K562 (cell line): ENCODE measurements at regions not wholly inside any gene's neighbourhood (a gene's known extent, or its start where the extent isn't known, plus 50 kb on each side); places are given as distances from the start of the nearest gene placed in this dataset.

Experiments
- ARNT ChIP-seq, 2 experiments: fragments of 450-650 bp; IDR thresholded peaks; 2 replicates each; pipeline ENCODE4 v1.6.1; 2016; ENCODE audit warnings: mild to moderate bottlenecking in 1 of 2
- FOXJ3 ChIP-seq: sonication (generic); formaldehyde crosslinking; IDR thresholded peaks from 2 replicates; pipeline ENCODE4 v1.4.0; 2020; ENCODE audit warnings: mild to moderate bottlenecking, missing genetic modification reagents
- KAT8 ChIP-seq: fragments of 450-650 bp; IDR thresholded peaks from 2 replicates; pipeline ENCODE4 v1.6.1; 2016; ENCODE audit warnings: low read depth, mild to moderate bottlenecking
- POLR2A ChIP-seq: fragments of 450-650 bp; conservative IDR thresholded peaks from 2 replicates; pipeline ENCODE4 v1.6.1; 2016
- RBFOX2 ChIP-seq: fragments of 200-400 bp; formaldehyde crosslinking; IDR thresholded peaks from 2 replicates; pipeline ENCODE4 v1.6.1; 2017; ENCODE audit warnings: low read depth, mild to moderate bottlenecking, low read length, moderate library complexity
- SETDB1 ChIP-seq: IDR thresholded peaks from one replicate; pipeline ENCODE4 v1.6.1; 2012; ENCODE audit warnings: low read length, control low read depth, inconsistent platforms
- SIN3A ChIP-seq, 2 experiments: fragments of 150-350 bp in 1 of 2; IDR thresholded peaks; 2 replicates each; pipeline ENCODE4 v1.6.1; 2011 to 2016; ENCODE audit warnings: borderline replicate concordance in 2 of 2, low read depth in 2 of 2, low read length in 2 of 2, mild to moderate bottlenecking in 2 of 2, moderate library complexity in 2 of 2; ENCODE audit not compliant: control insufficient read depth in 1 of 2
- U2AF1 ChIP-seq: fragments of 200-400 bp; formaldehyde crosslinking; optimal IDR thresholded peaks from 2 replicates; pipeline ENCODE3; 2017; ENCODE audit warnings: mild to moderate bottlenecking, low read depth, low read length, moderate library complexity
- TF ChIP-seq, protein P1 (sequence below), 3 experiments: IDR thresholded peaks in 2 of 3; conservative IDR thresholded peaks in 1 of 3; 2 replicates each; pipeline ENCODE4 v1.5.1; 2011 to 2012; ENCODE audit warnings: low read length in 3 of 3, mild to moderate bottlenecking in 3 of 3, control low read depth in 2 of 3, improper control_type of control experiment in 1 of 3, inconsistent platforms in 1 of 3, low read depth in 1 of 3, mixed read lengths in 1 of 3, moderate library complexity in 1 of 3; ENCODE audit not compliant: insufficient read depth in 2 of 3
- TF ChIP-seq, protein P2 (sequence below): sonication (generic); formaldehyde crosslinking; IDR thresholded peaks from 2 replicates; pipeline ENCODE4 v1.8.1; 2023; ENCODE audit warnings: mild to moderate bottlenecking, missing genetic modification reagents, moderate library complexity

DNA sequence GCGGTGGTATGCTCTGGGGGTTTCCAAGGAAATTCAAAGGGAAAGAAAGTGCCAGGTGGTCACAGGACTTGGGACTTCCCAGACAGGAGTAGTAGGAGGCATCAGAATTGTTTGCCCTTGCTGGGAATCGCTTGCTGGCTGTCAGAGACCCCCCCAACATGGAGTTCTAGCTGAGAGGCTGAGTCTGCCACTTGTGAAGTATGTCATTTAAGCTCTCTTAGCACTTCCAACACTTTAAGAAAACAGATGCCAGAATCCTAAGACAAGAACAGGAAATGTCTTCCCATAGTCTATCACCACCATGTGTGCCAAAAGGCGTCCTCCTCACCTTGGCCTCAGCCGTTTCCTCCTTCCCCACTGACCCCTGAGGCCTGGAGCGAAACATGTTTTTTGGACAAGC is 193.8 kb upstream of the IRX3 start:
- no peak for TF ChIP-seq SIN3A (IDR thresholded peaks at IDR 0.05; ENCODE audit: borderline replicate concordance in 2 of 2, control insufficient read depth in 1 of 2, low read depth in 2 of 2, low read length in 2 of 2)
- no peak for TF ChIP-seq RBFOX2
- TF ChIP-seq, protein P1, sequence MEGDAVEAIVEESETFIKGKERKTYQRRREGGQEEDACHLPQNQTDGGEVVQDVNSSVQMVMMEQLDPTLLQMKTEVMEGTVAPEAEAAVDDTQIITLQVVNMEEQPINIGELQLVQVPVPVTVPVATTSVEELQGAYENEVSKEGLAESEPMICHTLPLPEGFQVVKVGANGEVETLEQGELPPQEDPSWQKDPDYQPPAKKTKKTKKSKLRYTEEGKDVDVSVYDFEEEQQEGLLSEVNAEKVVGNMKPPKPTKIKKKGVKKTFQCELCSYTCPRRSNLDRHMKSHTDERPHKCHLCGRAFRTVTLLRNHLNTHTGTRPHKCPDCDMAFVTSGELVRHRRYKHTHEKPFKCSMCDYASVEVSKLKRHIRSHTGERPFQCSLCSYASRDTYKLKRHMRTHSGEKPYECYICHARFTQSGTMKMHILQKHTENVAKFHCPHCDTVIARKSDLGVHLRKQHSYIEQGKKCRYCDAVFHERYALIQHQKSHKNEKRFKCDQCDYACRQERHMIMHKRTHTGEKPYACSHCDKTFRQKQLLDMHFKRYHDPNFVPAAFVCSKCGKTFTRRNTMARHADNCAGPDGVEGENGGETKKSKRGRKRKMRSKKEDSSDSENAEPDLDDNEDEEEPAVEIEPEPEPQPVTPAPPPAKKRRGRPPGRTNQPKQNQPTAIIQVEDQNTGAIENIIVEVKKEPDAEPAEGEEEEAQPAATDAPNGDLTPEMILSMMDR (IDR thresholded peaks at IDR 0.05 in 2 of 3, conservative IDR thresholded peaks at IDR 0.05 in 1 of 3; ENCODE audit: insufficient read depth in 2 of 3, low read depth in 1 of 3, low read length in 3 of 3), result no peak
- no peak for TF ChIP-seq KAT8
- no peak for TF ChIP-seq U2AF1
- TF ChIP-seq, protein P2, sequence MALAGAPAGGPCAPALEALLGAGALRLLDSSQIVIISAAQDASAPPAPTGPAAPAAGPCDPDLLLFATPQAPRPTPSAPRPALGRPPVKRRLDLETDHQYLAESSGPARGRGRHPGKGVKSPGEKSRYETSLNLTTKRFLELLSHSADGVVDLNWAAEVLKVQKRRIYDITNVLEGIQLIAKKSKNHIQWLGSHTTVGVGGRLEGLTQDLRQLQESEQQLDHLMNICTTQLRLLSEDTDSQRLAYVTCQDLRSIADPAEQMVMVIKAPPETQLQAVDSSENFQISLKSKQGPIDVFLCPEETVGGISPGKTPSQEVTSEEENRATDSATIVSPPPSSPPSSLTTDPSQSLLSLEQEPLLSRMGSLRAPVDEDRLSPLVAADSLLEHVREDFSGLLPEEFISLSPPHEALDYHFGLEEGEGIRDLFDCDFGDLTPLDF, result no peak
- TF ChIP-seq POLR2A, result no peak
- TF ChIP-seq FOXJ3 (CRISPR knock-in tag), result no peak
- TF ChIP-seq SETDB1, result no peak
- no peak for TF ChIP-seq ARNT (IDR thresholded peaks at IDR 0.05)
